HUES48 (cell line): ENCODE measurements at regions not wholly inside any gene's neighbourhood (a gene's known extent, or its start where the extent isn't known, plus 50 kb on each side); places are given as distances from the start of the nearest gene placed in this dataset.
"Not testable (repeated sequence)": the region's sequence is repeated elsewhere in the genome, so short reads cannot be mapped to it uniquely, and the experiment has no call there.

Experiments used
- H3K27ac ChIP-seq: one replicate; pipeline ENCODE4 v1.7.0; 2013; ENCODE audit warnings: low read depth, low read length, inconsistent platforms
- H3K27me3 ChIP-seq: 2 replicates; pipeline ENCODE4 v1.6.1; 2013; ENCODE audit warnings: mild to moderate bottlenecking, low read length; ENCODE audit not compliant: control insufficient read depth, insufficient read depth
- H3K36me3 ChIP-seq: 2 replicates; pipeline ENCODE4 v1.6.1; 2013; ENCODE audit warnings: low read length; ENCODE audit not compliant: control insufficient read depth, insufficient read depth
- H3K4me1 ChIP-seq: 2 replicates; pipeline ENCODE4 v1.6.1; 2013; ENCODE audit warnings: mild to moderate bottlenecking, low read length; ENCODE audit not compliant: control insufficient read depth, insufficient read depth
- H3K4me3 ChIP-seq: 2 replicates; pipeline ENCODE4 v1.5.1; 2013; ENCODE audit warnings: mild to moderate bottlenecking, low read depth, low read length
- H3K9ac ChIP-seq: 2 replicates; pipeline ENCODE4 v1.6.1; 2013; ENCODE audit warnings: mild to moderate bottlenecking, low read depth, low read length, moderate library complexity
- H3K9me3 ChIP-seq: 2 replicates; pipeline ENCODE4 v1.6.1; 2013; ENCODE audit warnings: low read length; ENCODE audit not compliant: control insufficient read depth, insufficient read depth

- not testable (repeated sequence) for H3K27ac ChIP-seq, H3K4me1 ChIP-seq
Observed at GRCh38 chrX:99988532-99988931, 421.5 kb downstream of the PCDH19 start.

GRCh38 chrX:99973572-99974226 is 436.4 kb downstream of the PCDH19 start:
- Histone ChIP-seq H3K9me3 (no peaks in the 10 kb centered on the region), H3K4me1 (no peaks in the 10 kb centered on the region), H3K27me3 (no peaks in the 10 kb centered on the region; the same call in 1 of the 2 replicates), H3K27ac (no peak overlapping the region), H3K36me3 (no peaks in the 10 kb centered on the region), H3K9ac (no peak overlapping the region), H3K4me3 (no peak overlapping the region)

More at GRCh38 chrX:99988532-99988931, 421.5 kb downstream of the PCDH19 start:
- not testable (repeated sequence) for H3K36me3 ChIP-seq, H3K9me3 ChIP-seq, H3K9ac ChIP-seq, H3K27me3 ChIP-seq, H3K4me3 ChIP-seq

- H3K27me3 ChIP-seq = no peaks in the 10 kb centered on the region
- H3K4me3 ChIP-seq = no peak overlapping the region
- H3K36me3 ChIP-seq = no peaks in the 10 kb centered on the region
- no peaks in the 10 kb centered on the region for H3K4me1 ChIP-seq
- no peak overlapping the region for H3K9ac ChIP-seq
- no peaks in the 10 kb centered on the region for H3K9me3 ChIP-seq
- H3K27ac ChIP-seq = no peak overlapping the region
Observed at GRCh38 chrX:99939883-99940232, 470.2 kb downstream of the PCDH19 start.

GRCh38 chrX:99939206-99939882 is 470.7 kb downstream of the PCDH19 start:
- H3K9ac ChIP-seq, H3K4me3 ChIP-seq, H3K36me3 ChIP-seq, H3K4me1 ChIP-seq, H3K27me3 ChIP-seq, H3K9me3 ChIP-seq, H3K27ac ChIP-seq: not testable (repeated sequence)

GRCh38 chrX:99938464-99938863 is 471.6 kb downstream of the PCDH19 start:
- H3K4me3 ChIP-seq = no peak overlapping the region
- no peaks in the 10 kb centered on the region for H3K27me3 ChIP-seq
- H3K9ac ChIP-seq = no peak overlapping the region
- no peaks in the 10 kb centered on the region for H3K36me3 ChIP-seq
- H3K4me1 ChIP-seq = no peaks in the 10 kb centered on the region
- H3K9me3 ChIP-seq = no peaks in the 10 kb centered on the region
- no peak overlapping the region for H3K27ac ChIP-seq

GRCh38 chrX:99933865-99934264 is 476.2 kb downstream of the PCDH19 start:
- Histone ChIP-seq H3K36me3 (no peaks in the 10 kb centered on the region), H3K4me1 (no peaks in the 10 kb centered on the region), H3K9me3 (no peaks in the 10 kb centered on the region), H3K27me3 (no peaks in the 10 kb centered on the region), H3K4me3 (no peak overlapping the region), H3K27ac (no peak overlapping the region), H3K9ac (no peak overlapping the region)

GRCh38 chrX:99914635-99915034 is 495.4 kb downstream of the PCDH19 start:
- no peak overlapping the region for H3K4me3 ChIP-seq
- H3K27me3 ChIP-seq = no peaks in the 10 kb centered on the region; the same call in 1 of the 2 replicates
- no peaks in the 10 kb centered on the region for H3K36me3 ChIP-seq
- no peak overlapping the region for H3K27ac ChIP-seq
- H3K4me1 ChIP-seq = no peaks in the 10 kb centered on the region
- H3K9me3 ChIP-seq = no peaks in the 10 kb centered on the region
- H3K9ac ChIP-seq = no peak overlapping the region

- H3K4me1 ChIP-seq = no peaks in the 10 kb centered on the region
- H3K9ac ChIP-seq = no peak overlapping the region
- H3K4me3 ChIP-seq = no peak overlapping the region
- no peaks in the 10 kb centered on the region; the same call in 1 of the 2 replicates for H3K27me3 ChIP-seq
- H3K36me3 ChIP-seq = no peaks in the 10 kb centered on the region
- no peak overlapping the region for H3K27ac ChIP-seq
- H3K9me3 ChIP-seq = no peaks in the 10 kb centered on the region
Observed at GRCh38 chrX:99913611-99914010, 496.5 kb downstream of the PCDH19 start.

GRCh38 chrX:99909946-99910345 is 500.1 kb downstream of the PCDH19 start:
- no peak overlapping the region for H3K9ac ChIP-seq
- no peaks in the 10 kb centered on the region for H3K36me3 ChIP-seq
- no peaks in the 10 kb centered on the region; the same call in 1 of the 2 replicates for H3K27me3 ChIP-seq
- no peak overlapping the region for H3K27ac ChIP-seq
- no peak overlapping the region for H3K4me3 ChIP-seq
- no peaks in the 10 kb centered on the region for H3K4me1 ChIP-seq
- no peaks in the 10 kb centered on the region for H3K9me3 ChIP-seq

GRCh38 chrX:99901091-99901490 is 509.0 kb downstream of the PCDH19 start:
- Histone ChIP-seq H3K4me1 (no peaks in the 10 kb centered on the region), H3K27me3 (0 out of 2 replicates have a peak, but pooled peaks cover 3% of the 10 kb centered on the region)

GRCh38 chrX:99887918-99888317 is 522.2 kb downstream of the PCDH19 start:
- Histone ChIP-seq H3K4me3 (no peak overlapping the region), H3K27ac (no peak overlapping the region), H3K4me1 (no peaks in the 10 kb centered on the region), H3K9me3 (no peaks in the 10 kb centered on the region), H3K9ac (no peak overlapping the region), H3K27me3 (no peaks in the 10 kb centered on the region), H3K36me3 (no peaks in the 10 kb centered on the region)

More at GRCh38 chrX:99901091-99901490, 509.0 kb downstream of the PCDH19 start:
- Histone ChIP-seq H3K27ac (no peak overlapping the region), H3K9me3 (no peaks in the 10 kb centered on the region), H3K4me3 (no peak overlapping the region), H3K9ac (no peak overlapping the region), H3K36me3 (no peaks in the 10 kb centered on the region)
